Endothelial cell of umbilical vein (primary cell): ENCODE measurements at regions not wholly inside any gene's neighbourhood (a gene's known extent, or its start where the extent isn't known, plus 50 kb on each side); places are given as distances from the start of the nearest gene placed in this dataset.

Experiments used
- EZH2 ChIP-seq: IDR thresholded peaks from 2 replicates; pipeline ENCODE4 v1.6.1; 2012; ENCODE audit warnings: borderline replicate concordance, low read depth, mild to moderate bottlenecking, moderate library complexity, low read length, inconsistent platforms; ENCODE audit not compliant: severe bottlenecking
- FOS ChIP-seq: IDR thresholded peaks from 2 replicates; pipeline ENCODE4 v1.6.1; 2011; ENCODE audit warnings: mild to moderate bottlenecking, low read length, moderate library complexity, borderline replicate concordance; ENCODE audit not compliant: insufficient read depth
- JUN ChIP-seq: IDR thresholded peaks from 2 replicates; pipeline ENCODE4 v1.6.1; 2011; ENCODE audit warnings: borderline replicate concordance, low read depth; ENCODE audit not compliant: insufficient read length, insufficient read depth
- MAX ChIP-seq: IDR thresholded peaks from 2 replicates; pipeline ENCODE4 v1.6.1; 2011; ENCODE audit not compliant: insufficient read depth, insufficient read length
- POLR2A ChIP-seq: IDR thresholded peaks from 2 replicates; pipeline ENCODE4 v1.6.1; 2012; ENCODE audit warnings: low read depth, mild to moderate bottlenecking, control low read depth, low read length
- POLR2AphosphoS5 ChIP-seq: IDR thresholded peaks from 2 replicates; pipeline ENCODE4 v1.6.1; 2012; ENCODE audit warnings: low read depth, mild to moderate bottlenecking, control low read depth, low read length, moderate library complexity; ENCODE audit not compliant: insufficient read depth
- TF ChIP-seq, protein P1 (sequence below), 2 donors: IDR thresholded peaks; 1 replicate in 1 of 2; 2 replicates in 1 of 2; pipeline ENCODE4 v1.5.1; 2011; ENCODE audit warnings: low read length in 2 of 2, mild to moderate bottlenecking in 2 of 2, moderate library complexity in 2 of 2, control low read depth in 1 of 2, inconsistent platforms in 1 of 2, low read depth in 1 of 2; ENCODE audit not compliant: insufficient read depth in 1 of 2; ENCODE audit errors: extremely low read depth in 1 of 2

- no peak for TF ChIP-seq POLR2AphosphoS5
- TF ChIP-seq, protein P1, sequence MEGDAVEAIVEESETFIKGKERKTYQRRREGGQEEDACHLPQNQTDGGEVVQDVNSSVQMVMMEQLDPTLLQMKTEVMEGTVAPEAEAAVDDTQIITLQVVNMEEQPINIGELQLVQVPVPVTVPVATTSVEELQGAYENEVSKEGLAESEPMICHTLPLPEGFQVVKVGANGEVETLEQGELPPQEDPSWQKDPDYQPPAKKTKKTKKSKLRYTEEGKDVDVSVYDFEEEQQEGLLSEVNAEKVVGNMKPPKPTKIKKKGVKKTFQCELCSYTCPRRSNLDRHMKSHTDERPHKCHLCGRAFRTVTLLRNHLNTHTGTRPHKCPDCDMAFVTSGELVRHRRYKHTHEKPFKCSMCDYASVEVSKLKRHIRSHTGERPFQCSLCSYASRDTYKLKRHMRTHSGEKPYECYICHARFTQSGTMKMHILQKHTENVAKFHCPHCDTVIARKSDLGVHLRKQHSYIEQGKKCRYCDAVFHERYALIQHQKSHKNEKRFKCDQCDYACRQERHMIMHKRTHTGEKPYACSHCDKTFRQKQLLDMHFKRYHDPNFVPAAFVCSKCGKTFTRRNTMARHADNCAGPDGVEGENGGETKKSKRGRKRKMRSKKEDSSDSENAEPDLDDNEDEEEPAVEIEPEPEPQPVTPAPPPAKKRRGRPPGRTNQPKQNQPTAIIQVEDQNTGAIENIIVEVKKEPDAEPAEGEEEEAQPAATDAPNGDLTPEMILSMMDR (IDR thresholded peaks at IDR 0.05; ENCODE audit: extremely low read depth in 1 of 2, insufficient read depth in 1 of 2, low read depth in 1 of 2, low read length in 2 of 2), result no peak
- no peak for TF ChIP-seq EZH2
- no peak for TF ChIP-seq POLR2A
- TF ChIP-seq FOS, result no peak
- no peak for TF ChIP-seq MAX
- no peak for TF ChIP-seq JUN
These were observed 531.5 kb downstream of the STK39 start for GRCh38 chr2:167715932-167716331.
